DOHH2 (cell line): ENCODE measurements at regions not wholly inside any gene's neighbourhood (a gene's known extent, or its start where the extent isn't known, plus 50 kb on each side); places are given as distances from the start of the nearest gene placed in this dataset.

Experiments
- EZH2phosphoT487 ChIP-seq: fragments of 200-600 bp; sonication (generic); IDR thresholded peaks from 2 replicates; pipeline ENCODE4 v1.6.1; 2017; ENCODE audit warnings: borderline replicate concordance, mild to moderate bottlenecking, antibody characterized with exemption, low read length, moderate library complexity, mixed read lengths
- TF ChIP-seq, protein P1 (sequence below): fragments of 200-600 bp; sonication (generic); IDR thresholded peaks from one replicate; pipeline ENCODE4 v1.5.1; 2014; ENCODE audit warnings: antibody characterized with exemption, mild to moderate bottlenecking, low read depth, low read length; ENCODE audit not compliant: poor library complexity, severe bottlenecking

DNA sequence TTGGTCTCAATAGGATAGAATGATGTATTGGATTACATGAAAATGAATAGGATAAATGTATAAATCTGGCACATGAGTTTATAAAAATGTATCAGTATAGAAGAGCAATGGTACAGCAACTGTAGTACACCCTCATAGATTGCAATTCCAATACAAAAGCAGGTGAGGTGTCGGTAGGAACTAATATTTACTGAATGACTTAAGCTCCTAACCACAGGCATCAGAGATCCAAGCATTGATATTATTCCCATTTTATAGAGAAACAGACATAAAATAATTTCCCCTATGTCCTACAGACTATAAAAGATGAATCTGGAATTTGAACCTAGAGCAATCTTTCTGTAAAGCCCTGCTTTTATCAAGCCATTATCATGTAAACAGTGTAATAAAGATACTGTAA, 227.4 kb downstream of the MBD2 start:
- TF ChIP-seq, protein P1, sequence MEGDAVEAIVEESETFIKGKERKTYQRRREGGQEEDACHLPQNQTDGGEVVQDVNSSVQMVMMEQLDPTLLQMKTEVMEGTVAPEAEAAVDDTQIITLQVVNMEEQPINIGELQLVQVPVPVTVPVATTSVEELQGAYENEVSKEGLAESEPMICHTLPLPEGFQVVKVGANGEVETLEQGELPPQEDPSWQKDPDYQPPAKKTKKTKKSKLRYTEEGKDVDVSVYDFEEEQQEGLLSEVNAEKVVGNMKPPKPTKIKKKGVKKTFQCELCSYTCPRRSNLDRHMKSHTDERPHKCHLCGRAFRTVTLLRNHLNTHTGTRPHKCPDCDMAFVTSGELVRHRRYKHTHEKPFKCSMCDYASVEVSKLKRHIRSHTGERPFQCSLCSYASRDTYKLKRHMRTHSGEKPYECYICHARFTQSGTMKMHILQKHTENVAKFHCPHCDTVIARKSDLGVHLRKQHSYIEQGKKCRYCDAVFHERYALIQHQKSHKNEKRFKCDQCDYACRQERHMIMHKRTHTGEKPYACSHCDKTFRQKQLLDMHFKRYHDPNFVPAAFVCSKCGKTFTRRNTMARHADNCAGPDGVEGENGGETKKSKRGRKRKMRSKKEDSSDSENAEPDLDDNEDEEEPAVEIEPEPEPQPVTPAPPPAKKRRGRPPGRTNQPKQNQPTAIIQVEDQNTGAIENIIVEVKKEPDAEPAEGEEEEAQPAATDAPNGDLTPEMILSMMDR: no peak
- TF ChIP-seq EZH2phosphoT487: no peak
